ENCODE measurements at regions not wholly inside any gene's neighbourhood (a gene's known extent, or its start where the extent isn't known, plus 50 kb on each side); places are given as distances from the start of the nearest gene placed in this dataset.

GRCh38 chr14:54200726-54201125 is 196.1 kb upstream of the CDKN3 start:
- TF ChIP-seq, protein P1, sequence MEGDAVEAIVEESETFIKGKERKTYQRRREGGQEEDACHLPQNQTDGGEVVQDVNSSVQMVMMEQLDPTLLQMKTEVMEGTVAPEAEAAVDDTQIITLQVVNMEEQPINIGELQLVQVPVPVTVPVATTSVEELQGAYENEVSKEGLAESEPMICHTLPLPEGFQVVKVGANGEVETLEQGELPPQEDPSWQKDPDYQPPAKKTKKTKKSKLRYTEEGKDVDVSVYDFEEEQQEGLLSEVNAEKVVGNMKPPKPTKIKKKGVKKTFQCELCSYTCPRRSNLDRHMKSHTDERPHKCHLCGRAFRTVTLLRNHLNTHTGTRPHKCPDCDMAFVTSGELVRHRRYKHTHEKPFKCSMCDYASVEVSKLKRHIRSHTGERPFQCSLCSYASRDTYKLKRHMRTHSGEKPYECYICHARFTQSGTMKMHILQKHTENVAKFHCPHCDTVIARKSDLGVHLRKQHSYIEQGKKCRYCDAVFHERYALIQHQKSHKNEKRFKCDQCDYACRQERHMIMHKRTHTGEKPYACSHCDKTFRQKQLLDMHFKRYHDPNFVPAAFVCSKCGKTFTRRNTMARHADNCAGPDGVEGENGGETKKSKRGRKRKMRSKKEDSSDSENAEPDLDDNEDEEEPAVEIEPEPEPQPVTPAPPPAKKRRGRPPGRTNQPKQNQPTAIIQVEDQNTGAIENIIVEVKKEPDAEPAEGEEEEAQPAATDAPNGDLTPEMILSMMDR (IDR thresholded peaks at IDR 0.05) = no peak
- TF ChIP-seq POLR2A (IDR thresholded peaks at IDR 0.05) = no peak
